ENCODE measurements at regions not wholly inside any gene's neighbourhood (a gene's known extent, or its start where the extent isn't known, plus 50 kb on each side); places are given as distances from the start of the nearest gene placed in this dataset.
A peak's percentile ranks its signal among the peaks of the same experiment; 100 is the strongest.

DNA sequence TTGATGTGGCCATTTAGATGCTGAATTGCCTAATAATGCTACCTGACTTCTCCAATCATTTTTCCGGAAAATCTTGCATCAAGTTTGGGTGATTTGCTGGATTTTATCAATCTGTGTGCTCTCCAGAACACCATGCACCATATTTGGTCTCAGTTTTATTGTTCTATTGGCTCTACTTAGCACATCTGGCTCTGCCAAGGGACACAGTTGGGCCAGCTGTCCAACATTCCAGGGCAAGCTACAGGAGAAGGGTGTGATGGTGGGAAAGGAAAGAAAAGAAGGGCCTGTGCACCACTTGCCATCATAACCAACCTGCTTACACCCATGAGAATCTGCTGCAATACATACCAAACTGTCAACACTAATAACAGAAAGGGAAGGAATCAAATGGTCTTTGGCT lies 90.2 kb upstream of the NFIA start:
- H3K9me3 Mint-ChIP-seq = no peaks in the 10 kb centered on the region
- peaks cover 0 to 8% of the 10 kb centered on the region in 2 donors for H3K27me3 Mint-ChIP-seq
- H3K4me3 ChIP-seq (ENCODE audit: low read length) = no peak overlapping the region
- DNase-seq = no peak
- H3K36me3 Mint-ChIP-seq = no peaks in the 10 kb centered on the region
- H3K9me3 ChIP-seq (ENCODE audit: low read length) = no peaks in the 10 kb centered on the region
- no peaks in the 10 kb centered on the region for H3K27me3 ChIP-seq (ENCODE audit: insufficient read depth, low read length, poor library complexity, severe bottlenecking)
- ChIA-PET POLR2A (no interaction called here), CTCF (no interaction called here)
- H3K4me3 Mint-ChIP-seq = no peak overlapping the region
- no peaks in the 10 kb centered on the region for H3K36me3 ChIP-seq (ENCODE audit: insufficient read depth, low read length)
- no peaks in the 10 kb centered on the region for H3K4me1 ChIP-seq (ENCODE audit: insufficient read depth, low read length)
- no peak overlapping the region for H3K27ac ChIP-seq (ENCODE audit: low read depth, low read length)
- no peak overlapping the region for H3K27ac Mint-ChIP-seq
- no peaks in the 10 kb centered on the region for H3K4me1 Mint-ChIP-seq

DNA sequence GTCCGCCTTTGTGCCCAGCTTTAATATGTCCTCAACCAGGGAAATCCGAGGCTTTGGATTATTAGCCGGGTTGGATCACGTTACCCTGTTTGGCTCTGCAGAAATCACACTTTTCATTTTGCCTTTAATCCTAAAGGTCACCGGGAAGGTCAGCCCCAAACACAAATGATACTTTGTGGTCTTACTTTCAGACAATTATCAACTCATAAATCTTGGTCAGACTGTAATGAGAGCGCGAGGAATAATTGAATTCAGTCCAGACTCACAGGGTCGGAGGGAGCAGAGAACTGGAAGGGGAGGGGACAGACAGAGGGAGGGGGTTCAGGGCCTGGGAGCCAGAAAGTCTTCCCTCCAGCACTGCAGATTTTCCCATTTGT lies 91.7 kb upstream of the NFIA start:
- Histone ChIP-seq H3K4me3 (ENCODE audit: low read length) (no peak overlapping the region), H3K27me3 (ENCODE audit: insufficient read depth, low read length, poor library complexity, severe bottlenecking) (no peaks in the 10 kb centered on the region), H3K27ac (ENCODE audit: low read depth, low read length) (no peak overlapping the region), H3K4me1 (ENCODE audit: insufficient read depth, low read length) (no peaks in the 10 kb centered on the region), H3K9me3 (ENCODE audit: low read length) (no peaks in the 10 kb centered on the region), H3K36me3 (ENCODE audit: insufficient read depth, low read length) (no peaks in the 10 kb centered on the region)
- H3K4me3 Mint-ChIP-seq = no peak overlapping the region
- no peaks in the 10 kb centered on the region for H3K36me3 Mint-ChIP-seq
- H3K9me3 Mint-ChIP-seq = no peaks in the 10 kb centered on the region
- H3K27me3 Mint-ChIP-seq = peaks cover 0 to 8% of the 10 kb centered on the region in 2 donors
- H3K4me1 Mint-ChIP-seq = no peaks in the 10 kb centered on the region
- DNase-seq = no peak
- ChIA-PET CTCF (no interaction called here), POLR2A (no interaction called here)
- H3K27ac Mint-ChIP-seq = no peak overlapping the region

DNA sequence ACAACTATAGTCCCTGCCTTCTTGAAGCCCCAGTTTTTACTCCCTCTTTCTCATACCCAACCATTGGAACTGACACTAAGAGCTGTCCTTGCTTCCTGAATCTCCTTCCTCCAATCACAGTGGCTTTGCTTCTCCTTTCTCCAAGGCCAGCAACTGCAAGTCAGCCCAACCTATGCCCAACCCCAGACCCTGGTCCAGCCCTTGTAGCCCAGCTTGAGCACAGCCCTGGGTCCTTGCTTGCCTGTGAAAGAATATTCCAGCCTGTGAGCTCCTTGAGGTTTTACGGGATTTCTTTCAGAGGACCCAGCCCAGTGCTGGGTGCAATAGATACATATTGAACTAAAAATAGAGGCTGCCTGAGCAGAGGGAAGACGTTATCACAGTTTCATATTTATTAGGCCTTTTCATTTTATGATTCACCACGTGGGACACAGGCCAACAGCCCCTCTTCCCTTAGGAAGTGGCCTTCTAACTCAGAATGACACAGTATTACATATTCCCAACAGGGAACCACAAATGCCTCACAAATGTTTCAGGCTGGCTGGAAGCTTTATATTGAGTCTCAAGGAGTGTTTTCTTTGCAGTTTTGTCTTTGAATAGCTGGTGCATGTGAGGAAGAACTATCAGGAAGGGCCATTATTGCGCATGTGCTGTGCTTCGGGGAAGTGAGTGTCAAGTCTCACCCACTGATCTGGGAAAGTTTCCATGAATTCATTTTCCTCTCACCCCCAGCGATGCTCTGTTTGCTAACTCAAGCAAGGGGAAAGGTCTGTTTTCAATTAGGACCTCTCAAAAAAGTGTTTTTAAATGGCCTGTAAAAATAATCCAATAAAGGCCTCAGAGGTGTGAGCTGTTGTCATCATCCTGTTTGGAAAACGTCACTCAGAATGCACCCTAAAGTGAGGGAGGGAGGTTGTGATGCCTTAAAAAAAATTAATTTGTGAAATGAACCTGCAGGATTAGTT lies 92.3 kb upstream of the NFIA start:
- CTCF ChIA-PET = interaction anchor here (2.9 kb wide), 1 partner anchor 11 kb away, joined by 14 read pairs; no protein-coding TSS in a partner anchor

DNA sequence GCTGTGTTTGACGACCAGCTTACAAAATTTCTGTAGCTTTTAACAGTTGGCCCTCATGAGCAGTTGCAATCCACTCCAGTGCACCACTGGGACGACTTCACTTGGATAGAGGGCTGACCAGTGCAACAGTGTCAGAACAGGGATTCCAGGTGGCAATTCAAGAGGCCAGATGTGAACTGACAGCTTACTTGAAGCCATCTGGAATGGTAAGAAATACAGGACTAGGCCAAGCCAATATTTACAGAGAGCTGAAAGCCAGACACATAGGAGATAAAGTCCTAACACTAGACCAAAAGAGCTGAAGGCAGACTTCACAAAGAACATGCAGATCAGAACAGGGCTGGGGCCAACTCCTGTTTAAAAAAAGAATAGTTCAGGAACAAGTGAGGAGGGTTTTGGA lies 93.5 kb upstream of the NFIA start:
- POLR2A ChIA-PET = no interaction called here
- H3K36me3 ChIP-seq (ENCODE audit: insufficient read depth, low read length) = no peaks in the 10 kb centered on the region
- H3K9me3 ChIP-seq (ENCODE audit: low read length) = no peaks in the 10 kb centered on the region
- DNase-seq = no peak
- Mint-ChIP-seq H3K9me3 (no peaks in the 10 kb centered on the region), H3K4me3 (no peak overlapping the region), H3K4me1 (no peaks in the 10 kb centered on the region), H3K27ac (no peak overlapping the region), H3K36me3 (no peaks in the 10 kb centered on the region), H3K27me3 (peaks cover 0 to 8% of the 10 kb centered on the region in 2 donors)
- H3K27ac ChIP-seq (ENCODE audit: low read depth, low read length) = no peak overlapping the region
- H3K27me3 ChIP-seq (ENCODE audit: insufficient read depth, low read length, poor library complexity, severe bottlenecking) = no peaks in the 10 kb centered on the region
- H3K4me1 ChIP-seq (ENCODE audit: insufficient read depth, low read length) = no peaks in the 10 kb centered on the region
- H3K4me3 ChIP-seq (ENCODE audit: low read length) = no peak overlapping the region
- CTCF ChIA-PET = interaction anchor here (2.9 kb wide), 1 partner anchor 9 kb away, joined by 14 read pairs; no protein-coding TSS in a partner anchor

More for the DNA sequence above, 92.3 kb upstream of the NFIA start:
- no peak for DNase-seq
- H3K27ac Mint-ChIP-seq = no peak overlapping the region
- H3K4me3 ChIP-seq (ENCODE audit: low read length) = no peak overlapping the region
- no peaks in the 10 kb centered on the region for H3K36me3 Mint-ChIP-seq
- no peak overlapping the region for H3K27ac ChIP-seq (ENCODE audit: low read depth, low read length)
- no peak overlapping the region for H3K4me3 Mint-ChIP-seq
- no peaks in the 10 kb centered on the region for H3K4me1 ChIP-seq (ENCODE audit: insufficient read depth, low read length)
- H3K9me3 Mint-ChIP-seq = no peaks in the 10 kb centered on the region
- no peaks in the 10 kb centered on the region for H3K9me3 ChIP-seq (ENCODE audit: low read length)
- no peaks in the 10 kb centered on the region for H3K36me3 ChIP-seq (ENCODE audit: insufficient read depth, low read length)
- H3K27me3 Mint-ChIP-seq = peaks cover 0 to 8% of the 10 kb centered on the region in 2 donors
- H3K27me3 ChIP-seq (ENCODE audit: insufficient read depth, low read length, poor library complexity, severe bottlenecking) = no peaks in the 10 kb centered on the region
- POLR2A ChIA-PET = no interaction called here
- H3K4me1 Mint-ChIP-seq = no peaks in the 10 kb centered on the region

DNA sequence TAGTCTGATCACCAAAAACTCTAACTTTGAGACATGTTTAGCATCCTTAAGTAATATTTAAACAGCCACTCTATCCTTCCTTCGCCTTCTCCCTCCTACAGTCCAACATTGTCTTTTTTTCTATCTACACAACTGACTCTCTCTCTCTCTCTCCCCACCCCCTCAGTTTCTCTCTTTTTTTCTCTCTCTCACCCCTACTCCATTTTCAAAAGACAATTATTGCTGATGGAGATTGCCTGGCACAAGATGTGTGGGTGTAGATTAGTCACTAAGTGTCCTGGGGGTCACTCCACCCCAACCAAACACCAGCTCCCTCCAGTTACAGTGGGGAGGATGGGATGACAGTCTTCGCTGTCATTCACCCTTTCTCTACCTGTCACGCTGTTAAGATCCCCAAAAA lies 94.5 kb upstream of the NFIA start:
- Mint-ChIP-seq H3K36me3 (no peaks in the 10 kb centered on the region), H3K27ac (peak overlapping the region in 1 of 8 donors; percentile 10), H3K4me1 (peaks cover 0 to 6% (median 0%) of the 10 kb centered on the region in 3 donors), H3K27me3 (peaks cover 0 to 8% of the 10 kb centered on the region in 2 donors), H3K9me3 (no peaks in the 10 kb centered on the region), H3K4me3 (no peak overlapping the region)
- POLR2A ChIA-PET = no interaction called here
- no peak for DNase-seq
- H3K27ac ChIP-seq (ENCODE audit: low read depth, low read length) = no peak overlapping the region
- CTCF ChIA-PET = interaction anchor here (2.9 kb wide), 1 partner anchor 8 kb away, joined by 14 read pairs; no protein-coding TSS in a partner anchor
- H3K36me3 ChIP-seq (ENCODE audit: insufficient read depth, low read length) = no peaks in the 10 kb centered on the region
- no peak overlapping the region for H3K4me3 ChIP-seq (ENCODE audit: low read length)
- H3K27me3 ChIP-seq (ENCODE audit: insufficient read depth, low read length, poor library complexity, severe bottlenecking) = no peaks in the 10 kb centered on the region
- no peaks in the 10 kb centered on the region for H3K9me3 ChIP-seq (ENCODE audit: low read length)
- H3K4me1 ChIP-seq (ENCODE audit: insufficient read depth, low read length) = no peaks in the 10 kb centered on the region

DNA sequence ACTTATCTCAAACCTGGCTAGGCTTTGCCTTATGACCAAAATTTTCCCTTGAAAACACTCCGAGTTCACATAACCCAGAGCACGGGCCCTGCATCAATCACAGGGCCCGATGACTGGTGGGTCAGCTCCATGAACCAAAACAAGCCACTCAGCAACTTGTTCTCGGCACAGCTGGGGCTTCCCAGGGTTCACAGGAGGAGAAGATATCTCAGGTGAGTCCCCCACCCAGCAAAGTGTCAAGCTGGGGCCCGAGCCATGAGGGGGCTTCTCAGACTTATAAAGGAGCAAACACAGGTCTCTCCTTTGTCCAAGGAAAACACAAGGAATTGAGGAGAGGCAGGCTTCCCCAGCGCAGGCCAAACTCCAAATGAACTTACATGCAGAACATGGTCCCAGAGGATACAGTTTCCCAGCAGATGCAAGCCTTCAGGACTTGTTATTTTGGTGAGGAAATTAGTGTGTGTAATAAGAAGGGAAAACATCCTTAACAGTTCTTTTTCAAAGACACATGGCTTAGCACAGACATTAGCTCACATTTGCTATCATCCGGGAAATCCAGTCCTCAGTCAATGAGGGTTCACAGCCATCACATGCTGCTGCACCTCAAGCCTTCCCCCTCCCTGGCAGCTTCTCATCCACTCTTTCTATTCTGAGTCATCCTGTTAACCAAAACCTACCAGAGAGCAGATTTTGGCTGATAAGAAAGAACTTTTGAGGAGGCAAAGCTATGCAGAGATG lies 98.1 kb upstream of the NFIA start:
- ChIA-PET CTCF (interaction anchor here (0.8 to 0.9 kb wide), 2 partner anchors 25 to 58 kb away, joined by 3 read pairs; no protein-coding TSS in a partner anchor), POLR2A (no interaction called here)
- H3K36me3 Mint-ChIP-seq = no peaks in the 10 kb centered on the region
- H3K9me3 ChIP-seq (ENCODE audit: low read length) = no peaks in the 10 kb centered on the region
- H3K27ac ChIP-seq (ENCODE audit: low read depth, low read length) = no peak overlapping the region
- no peaks in the 10 kb centered on the region for H3K4me1 ChIP-seq (ENCODE audit: insufficient read depth, low read length)
- no peaks in the 10 kb centered on the region for H3K27me3 Mint-ChIP-seq
- no peak overlapping the region for H3K27ac Mint-ChIP-seq
- no peak overlapping the region for H3K4me3 ChIP-seq (ENCODE audit: low read length)
- no peaks in the 10 kb centered on the region for H3K36me3 ChIP-seq (ENCODE audit: insufficient read depth, low read length)
- H3K4me1 Mint-ChIP-seq = peaks cover 0 to 6% (median 0%) of the 10 kb centered on the region in 3 donors
- H3K4me3 Mint-ChIP-seq = no peak overlapping the region
- no peaks in the 10 kb centered on the region for H3K9me3 Mint-ChIP-seq
- no peaks in the 10 kb centered on the region for H3K27me3 ChIP-seq (ENCODE audit: insufficient read depth, low read length, poor library complexity, severe bottlenecking)
- DNase-seq = no peak

DNA sequence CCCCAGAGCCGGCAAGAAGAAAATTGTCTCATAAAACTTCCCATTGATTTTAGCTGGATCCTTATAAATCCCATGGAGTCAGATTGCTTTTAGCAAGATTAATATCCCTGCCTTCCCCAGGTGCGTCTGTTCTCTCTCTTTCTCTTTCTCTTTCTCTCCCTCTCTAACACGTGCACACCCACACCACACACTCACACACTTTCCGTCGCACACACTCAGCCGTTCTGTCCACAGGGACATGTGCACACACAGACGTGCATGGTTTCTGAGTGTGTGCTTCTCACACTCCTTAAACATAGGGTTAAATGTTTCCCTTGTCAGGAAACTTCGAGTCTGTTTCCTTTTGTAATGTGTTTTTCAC lies 98.7 kb upstream of the NFIA start:
- Histone ChIP-seq H3K27me3 (ENCODE audit: insufficient read depth, low read length, poor library complexity, severe bottlenecking) (no peaks in the 10 kb centered on the region), H3K27ac (ENCODE audit: low read depth, low read length) (no peak overlapping the region), H3K36me3 (ENCODE audit: insufficient read depth, low read length) (no peaks in the 10 kb centered on the region), H3K4me3 (ENCODE audit: low read length) (no peak overlapping the region), H3K4me1 (ENCODE audit: insufficient read depth, low read length) (no peaks in the 10 kb centered on the region), H3K9me3 (ENCODE audit: low read length) (no peaks in the 10 kb centered on the region)
- CTCF ChIA-PET = interaction anchor here (0.8 kb wide), 1 partner anchor 25 kb away, joined by 3 read pairs; no protein-coding TSS in a partner anchor
- no peaks in the 10 kb centered on the region for H3K36me3 Mint-ChIP-seq
- peaks cover 0 to 6% (median 0%) of the 10 kb centered on the region in 3 donors for H3K4me1 Mint-ChIP-seq
- POLR2A ChIA-PET = no interaction called here
- H3K27ac Mint-ChIP-seq = peak overlapping the region in 1 of 8 donors; percentile 70
- peak overlapping the region in 1 of 7 donors; percentile 27 for H3K4me3 Mint-ChIP-seq
- H3K9me3 Mint-ChIP-seq = no peaks in the 10 kb centered on the region
- no peaks in the 10 kb centered on the region for H3K27me3 Mint-ChIP-seq
- no peak for DNase-seq

DNA sequence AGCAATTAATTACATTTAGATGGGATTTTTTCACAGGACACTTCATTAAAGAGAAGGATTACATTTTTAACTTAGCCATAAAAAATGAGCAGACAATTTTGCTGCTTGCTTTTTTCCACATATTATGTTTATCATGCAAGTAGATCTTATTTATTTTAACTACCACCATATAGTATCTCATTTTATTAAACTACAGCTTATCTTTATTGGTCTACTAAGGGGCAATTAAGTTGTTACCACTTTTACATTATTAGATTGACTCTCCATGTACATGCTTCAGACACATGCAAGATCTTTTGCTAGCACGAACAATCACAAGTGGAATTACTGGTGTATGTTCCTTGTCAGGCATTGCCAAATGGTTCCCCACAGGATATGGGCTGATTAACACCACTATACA lies 99.8 kb upstream of the NFIA start:
- ChIA-PET CTCF (no interaction called here), POLR2A (no interaction called here)
- H3K4me3 Mint-ChIP-seq = no peak overlapping the region
- no peaks in the 10 kb centered on the region for H3K9me3 ChIP-seq (ENCODE audit: low read length)
- DNase-seq = no peak
- no peak overlapping the region for H3K27ac Mint-ChIP-seq
- peaks cover 0 to 6% (median 0%) of the 10 kb centered on the region in 3 donors for H3K4me1 Mint-ChIP-seq
- no peaks in the 10 kb centered on the region for H3K36me3 Mint-ChIP-seq
- no peaks in the 10 kb centered on the region for H3K36me3 ChIP-seq (ENCODE audit: insufficient read depth, low read length)
- no peak overlapping the region for H3K27ac ChIP-seq (ENCODE audit: low read depth, low read length)
- H3K4me3 ChIP-seq (ENCODE audit: low read length) = no peak overlapping the region
- H3K4me1 ChIP-seq (ENCODE audit: insufficient read depth, low read length) = no peaks in the 10 kb centered on the region
- no peaks in the 10 kb centered on the region for H3K9me3 Mint-ChIP-seq
- H3K27me3 ChIP-seq (ENCODE audit: insufficient read depth, low read length, poor library complexity, severe bottlenecking) = no peaks in the 10 kb centered on the region
- H3K27me3 Mint-ChIP-seq = peaks cover 0 to 3% of the 10 kb centered on the region in 2 donors

Measured in CD8-positive, alpha-beta memory T cell (primary cell).